A204.1 (cell line): ENCODE measurements at regions not wholly inside any gene's neighbourhood (a gene's known extent, or its start where the extent isn't known, plus 50 kb on each side); places are given as distances from the start of the nearest gene placed in this dataset.

Experiments used
- FAIRE-seq: peaks from 2 replicates; lab custom pipeline; 2012; peaks lifted over from hg19 to GRCh38; lab: Jason Lieb, UNC

DNA sequence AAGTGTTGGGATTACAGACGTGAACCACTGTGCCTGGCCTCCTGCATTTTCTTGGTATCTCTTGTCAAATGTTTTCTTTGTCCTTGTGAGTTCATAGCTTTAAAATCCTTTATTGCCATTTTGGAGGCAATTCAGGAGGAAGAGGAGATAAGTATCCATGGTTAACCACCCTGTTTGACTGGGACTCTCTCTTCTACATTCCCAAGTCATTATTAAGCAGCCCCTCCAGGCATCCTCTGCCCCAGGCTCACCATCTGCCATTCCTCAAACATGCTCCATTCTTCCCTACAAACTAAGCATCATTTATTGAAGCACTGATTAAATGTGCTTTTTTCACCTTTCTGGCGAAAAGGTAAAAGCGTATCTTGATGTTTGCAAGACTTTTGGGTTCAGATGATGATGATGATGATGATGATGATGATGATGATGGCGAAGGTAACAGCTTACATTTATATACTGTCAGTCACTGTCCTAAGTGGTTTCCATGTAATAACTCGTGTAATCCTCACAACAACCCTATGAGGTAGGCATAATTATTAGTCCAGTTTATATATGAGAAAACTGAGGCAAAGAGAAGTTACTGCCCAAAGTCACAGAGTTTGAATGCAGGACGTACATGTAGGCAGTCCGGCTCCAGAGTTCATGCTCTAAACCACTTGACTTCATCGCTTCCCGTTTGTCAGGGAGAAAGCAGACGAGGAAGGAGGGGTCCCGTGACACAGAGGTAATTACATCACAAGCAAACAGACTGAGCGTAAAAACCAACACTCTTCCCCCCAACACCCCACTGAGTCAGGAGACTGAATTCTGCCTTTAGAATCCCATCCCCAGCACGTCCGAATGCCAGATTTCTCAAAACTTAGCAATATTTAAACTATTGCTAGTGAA, 69.7 kb upstream of the ACKR3 start:
- FAIRE-seq: no peak

GRCh38 chr2:236501026-236501425, 68.6 kb upstream of the ACKR3 start:
- FAIRE-seq: no peak

GRCh38 chr2:236501531-236501930, 68.1 kb upstream of the ACKR3 start:
- FAIRE-seq: no peak

GRCh38 chr2:236503100-236503499, 66.5 kb upstream of the ACKR3 start:
- no peak for FAIRE-seq

DNA sequence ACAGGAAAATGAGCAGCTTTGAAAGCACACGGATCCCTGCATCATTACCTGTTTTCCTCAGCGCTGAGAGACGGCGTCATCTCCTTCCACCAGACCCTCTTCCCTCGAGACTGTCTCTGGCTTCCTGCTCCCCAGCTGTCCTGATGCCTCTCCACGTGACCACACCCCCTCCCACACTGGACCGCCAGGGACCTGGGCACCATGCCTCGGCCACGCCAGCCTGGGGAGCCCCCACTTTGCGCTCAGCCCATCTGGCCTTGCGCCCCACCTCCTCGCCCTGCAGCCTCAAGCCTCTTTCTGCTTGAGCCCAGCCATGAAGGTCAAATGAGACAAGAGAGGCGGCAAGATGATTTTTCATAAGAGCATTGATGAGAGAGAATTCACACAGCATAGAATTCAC, 66.0 kb upstream of the ACKR3 start:
- FAIRE-seq: no peak

DNA sequence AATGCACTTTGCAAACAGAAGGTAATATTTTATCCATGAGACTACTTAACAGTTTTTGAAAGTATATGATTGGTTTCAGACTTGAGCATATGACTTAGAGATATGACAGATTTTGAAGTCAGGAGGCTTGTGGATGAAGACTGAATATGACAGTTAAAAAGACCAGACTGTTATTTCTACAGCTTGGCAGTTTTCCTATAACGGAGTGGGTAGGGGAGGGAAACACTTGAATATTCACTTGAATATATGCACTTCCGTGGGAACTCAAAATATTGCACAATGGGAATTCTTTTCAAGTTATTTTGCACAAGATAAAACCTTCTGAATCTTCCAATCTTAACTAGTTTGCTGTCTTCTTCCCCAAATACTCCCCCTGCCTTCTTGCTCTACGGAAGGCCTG, 64.6 kb upstream of the ACKR3 start:
- no peak for FAIRE-seq

DNA sequence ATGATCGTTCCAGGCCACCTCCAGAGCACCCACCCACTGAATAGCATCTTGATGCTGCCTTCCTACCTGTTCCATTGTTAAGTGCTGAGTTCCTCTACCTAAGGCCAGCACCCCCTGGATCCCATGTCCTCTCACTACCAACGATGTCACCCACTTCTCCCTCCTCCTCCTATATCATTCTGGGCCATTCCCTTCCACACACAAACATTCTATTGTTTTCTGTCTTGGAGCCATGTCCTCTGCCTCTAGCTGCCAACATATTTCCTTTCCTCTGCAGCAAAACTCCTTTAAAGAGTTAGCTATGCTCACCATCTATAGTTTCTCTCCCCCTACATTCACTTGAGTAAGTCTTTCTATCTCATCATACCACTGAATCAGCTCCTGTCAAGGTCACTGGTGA, 64.0 kb upstream of the ACKR3 start:
- no peak for FAIRE-seq

DNA sequence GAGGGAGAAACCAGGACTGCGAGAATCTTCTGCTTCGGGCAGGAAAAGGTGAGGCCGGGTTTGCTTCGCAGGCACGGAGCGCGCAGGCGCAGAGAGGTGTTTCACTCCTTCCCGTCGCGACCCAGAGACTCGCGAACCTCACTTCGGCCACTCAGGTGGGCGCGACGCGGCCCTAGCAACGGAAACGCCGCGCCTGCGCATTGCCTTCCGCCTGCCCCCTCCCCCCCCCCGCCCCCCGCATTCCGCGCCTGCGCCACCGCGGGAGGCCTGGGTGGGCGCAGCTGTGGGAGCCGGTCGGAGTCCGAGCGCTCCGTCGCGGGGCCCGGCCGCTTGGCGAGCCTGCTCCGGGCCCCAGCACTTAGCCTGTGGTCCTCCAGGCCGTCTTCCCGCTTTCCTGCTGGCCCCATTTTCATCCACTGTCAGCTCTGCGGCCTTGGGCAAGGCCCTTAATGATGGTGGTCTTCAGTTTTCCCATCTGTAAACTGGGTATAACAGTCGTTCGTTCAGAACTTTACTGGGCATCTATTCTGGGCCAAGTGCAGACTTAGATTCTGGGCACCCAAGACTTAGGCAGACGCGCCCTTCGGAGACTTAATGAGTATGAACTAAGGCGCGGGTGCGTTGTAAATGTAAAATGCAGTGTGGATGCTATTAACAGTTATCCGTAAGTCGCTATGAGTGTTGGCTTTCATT, 62.1 kb upstream of the ACKR3 start:
- no peak for FAIRE-seq

GRCh38 chr2:236508466-236508865, 61.2 kb upstream of the ACKR3 start:
- FAIRE-seq: no peak

DNA sequence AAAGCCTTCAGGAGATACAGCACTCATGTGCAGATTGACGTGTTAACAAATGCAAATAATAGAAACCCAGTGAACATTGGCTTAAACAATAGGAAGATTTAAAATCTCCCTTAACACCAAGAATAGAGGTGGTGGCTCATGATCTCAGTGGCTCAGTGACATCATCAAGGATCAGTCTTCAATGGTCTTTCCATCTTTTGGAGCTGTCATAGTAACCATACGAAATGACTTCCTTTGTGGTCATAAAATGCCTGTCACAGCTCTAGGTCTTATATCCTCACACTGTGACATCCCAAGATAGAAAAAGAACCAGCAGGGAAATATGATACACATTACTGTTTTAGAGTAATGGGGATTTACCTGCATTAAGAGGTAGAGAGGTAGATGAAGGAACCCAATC, 59.6 kb upstream of the ACKR3 start:
- FAIRE-seq: no peak

GRCh38 chr2:236511266-236511665, 58.4 kb upstream of the ACKR3 start:
- no peak for FAIRE-seq

DNA sequence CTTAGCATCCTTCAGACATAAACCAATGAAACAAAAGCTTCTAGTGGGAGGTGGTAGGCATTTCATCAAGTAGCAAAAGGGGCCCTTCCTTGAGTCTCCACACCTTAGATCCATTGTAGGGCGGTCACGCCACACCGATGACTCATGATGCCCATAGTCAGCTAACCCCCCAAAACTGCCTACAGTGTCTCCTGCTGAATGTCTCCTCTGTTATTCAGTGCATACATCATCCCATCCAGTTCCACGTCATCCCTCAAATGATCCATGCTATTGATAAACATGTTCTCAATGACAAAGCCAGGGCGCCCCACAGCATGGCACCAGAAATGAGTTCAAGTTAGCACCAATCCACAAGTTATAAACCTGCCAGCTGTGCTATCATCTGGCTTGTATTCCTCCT, 57.4 kb upstream of the ACKR3 start:
- no peak for FAIRE-seq

DNA sequence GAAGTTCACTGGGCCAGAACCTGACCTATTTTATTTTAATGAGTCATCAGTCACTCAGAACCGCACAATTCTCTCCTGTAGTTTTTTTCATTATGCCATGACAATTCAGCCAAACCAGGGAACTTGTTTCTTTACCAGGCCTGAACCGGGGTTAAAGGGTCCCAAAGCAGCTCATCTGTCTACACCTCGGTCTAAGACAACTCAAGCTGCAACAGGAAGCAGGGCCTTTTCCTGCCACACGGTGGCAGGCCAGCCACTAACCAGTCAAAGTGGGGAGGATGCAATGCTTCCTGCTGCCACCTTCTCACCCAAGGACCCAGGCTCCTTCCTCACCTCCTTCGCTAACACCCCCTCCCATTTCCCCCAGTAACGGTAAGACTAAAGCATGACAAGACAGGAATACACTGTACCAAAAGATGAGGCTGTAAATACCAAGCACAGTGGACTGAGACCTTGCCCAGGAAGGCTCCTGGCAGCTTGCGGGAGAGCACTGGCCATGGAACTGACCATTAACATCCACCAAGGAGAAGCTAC, 56.7 kb upstream of the ACKR3 start:
- no peak for FAIRE-seq

- FAIRE-seq: no peak
Measured at GRCh38 chr2:236513956-236514355, 55.7 kb upstream of the ACKR3 start.

DNA sequence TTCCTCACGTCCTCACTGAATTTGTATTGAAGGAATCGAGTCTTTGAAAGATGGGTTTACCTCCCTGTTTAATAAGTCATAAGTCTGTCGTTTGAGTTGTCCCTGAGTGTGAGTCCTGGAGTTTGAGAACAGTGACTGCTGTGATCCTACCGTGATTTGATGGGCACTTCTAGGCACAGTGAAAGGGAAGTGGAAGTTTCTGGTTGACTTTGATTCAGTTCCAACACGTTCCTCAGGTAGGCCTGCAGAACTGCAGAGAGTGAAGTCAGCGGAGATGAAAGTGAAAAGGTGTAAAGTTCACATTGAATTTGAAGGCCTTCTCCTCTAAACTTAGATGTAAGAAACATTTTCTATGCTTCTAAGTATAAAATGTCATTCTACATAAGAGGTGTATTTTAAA, 52.9 kb upstream of the ACKR3 start:
- FAIRE-seq: no peak

DNA sequence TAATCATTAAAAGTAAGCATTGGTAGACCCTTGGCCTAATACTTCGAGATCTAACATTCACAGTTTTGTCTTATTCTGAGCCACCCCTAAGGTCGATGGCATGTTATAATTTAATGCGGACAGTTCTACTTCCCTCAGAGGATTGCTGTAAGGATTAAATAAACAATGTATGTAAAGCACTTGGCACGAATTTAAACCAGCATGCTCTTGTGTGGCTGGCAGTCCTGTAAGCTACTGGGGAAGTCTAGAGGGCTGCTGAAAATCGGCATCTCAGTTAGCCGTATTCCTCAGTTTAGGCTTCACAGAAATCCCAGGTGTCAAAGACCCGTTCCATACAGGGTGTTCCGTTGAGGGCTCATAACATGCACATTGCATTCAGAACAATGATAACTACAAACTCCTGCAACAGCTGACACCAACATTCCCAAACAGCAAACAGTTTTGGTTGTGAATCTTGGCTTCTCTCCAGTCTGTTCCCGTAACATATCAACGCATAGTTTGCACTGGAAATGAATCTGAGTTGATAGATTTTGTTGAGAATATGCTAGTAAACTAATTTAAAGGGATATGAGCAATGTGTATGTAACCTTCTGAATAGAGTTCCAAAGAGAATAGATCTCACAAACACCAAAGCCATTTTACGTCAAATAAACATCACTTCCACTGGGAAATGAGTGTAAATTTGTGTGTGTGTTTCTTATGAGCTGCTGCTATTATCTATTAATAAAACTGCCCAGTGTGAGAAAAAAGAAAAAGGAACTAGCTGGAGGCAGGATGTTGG, 52.2 kb upstream of the ACKR3 start:
- no peak for FAIRE-seq
